ENCODE measurements at regions not wholly inside any gene's neighbourhood (a gene's known extent, or its start where the extent isn't known, plus 50 kb on each side); places are given as distances from the start of the nearest gene placed in this dataset.
"Not testable (repeated sequence)": the region's sequence is repeated elsewhere in the genome, so short reads cannot be mapped to it uniquely, and the experiment has no call there.

- Histone ChIP-seq H3K9ac (ENCODE audit: low read depth, low read length) (no peak overlapping the region), H3K36me3 (ENCODE audit: control insufficient read depth, insufficient read depth, low read length) (no peaks in the 10 kb centered on the region), H3K9me3 (ENCODE audit: control insufficient read depth, insufficient read depth, low read length) (no peaks in the 10 kb centered on the region), H3K4me1 (ENCODE audit: control insufficient read depth, insufficient read depth, low read length) (no peaks in the 10 kb centered on the region), H3K27me3 (ENCODE audit: control insufficient read depth, insufficient read depth, low read length) (no peaks in the 10 kb centered on the region), H3K4me3 (ENCODE audit: low read depth, low read length) (no peak overlapping the region)
These were observed 1022.7 kb upstream of the CITED2 start for GRCh38 chr6:140397106-140397505.

DNA sequence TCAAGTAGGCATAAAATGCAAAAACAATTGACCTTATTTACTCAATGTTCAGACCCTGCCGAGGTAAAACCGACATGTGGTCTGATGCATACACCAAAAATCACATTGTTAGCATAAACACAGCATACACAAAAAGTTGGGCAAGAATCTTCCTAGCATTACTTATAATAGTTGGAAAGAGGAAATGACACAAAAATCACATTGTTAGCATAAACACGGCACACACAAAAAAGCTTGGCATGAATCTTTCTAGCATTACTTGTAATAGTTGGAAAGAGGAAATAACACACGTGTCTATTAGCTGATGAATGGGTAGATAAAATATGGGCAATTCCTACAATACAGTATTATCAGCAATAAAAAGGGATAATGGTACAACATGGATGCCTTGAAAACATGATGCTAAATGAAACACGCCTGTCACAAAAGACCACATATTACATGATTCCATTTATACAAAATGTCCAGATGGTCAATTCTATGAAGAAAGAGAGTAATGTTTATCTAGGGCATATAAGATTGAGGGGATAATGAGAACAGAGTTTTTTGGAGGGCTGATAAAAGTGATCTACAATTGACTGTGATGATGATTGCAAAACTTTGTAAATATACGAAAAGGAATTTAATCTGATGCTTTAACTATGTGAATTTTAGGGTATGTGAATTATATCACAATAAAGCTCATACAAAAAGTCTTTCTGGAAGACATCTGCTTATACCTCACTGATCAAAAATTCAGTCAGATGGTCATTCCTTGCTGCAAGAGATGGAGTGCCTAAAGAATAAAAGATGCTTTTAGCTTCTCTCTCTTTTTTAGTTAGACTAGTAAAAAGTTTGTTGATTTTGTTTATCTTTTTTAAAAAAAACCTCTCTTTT is 1019.5 kb upstream of the CITED2 start:
- no peaks in the 10 kb centered on the region for H3K36me3 ChIP-seq (ENCODE audit: control insufficient read depth, insufficient read depth, low read length)
- H3K4me1 ChIP-seq (ENCODE audit: control insufficient read depth, insufficient read depth, low read length), result no peaks in the 10 kb centered on the region
- H3K27me3 ChIP-seq (ENCODE audit: control insufficient read depth, insufficient read depth, low read length), result no peaks in the 10 kb centered on the region
- H3K9me3 ChIP-seq (ENCODE audit: control insufficient read depth, insufficient read depth, low read length), result no peaks in the 10 kb centered on the region
- no peak overlapping the region for H3K9ac ChIP-seq (ENCODE audit: low read depth, low read length)
- H3K4me3 ChIP-seq (ENCODE audit: low read depth, low read length), result no peak overlapping the region

- no peaks in the 10 kb centered on the region for H3K27me3 ChIP-seq (ENCODE audit: control insufficient read depth, insufficient read depth, low read length)
- H3K4me1 ChIP-seq (ENCODE audit: control insufficient read depth, insufficient read depth, low read length), result no peaks in the 10 kb centered on the region
- H3K36me3 ChIP-seq (ENCODE audit: control insufficient read depth, insufficient read depth, low read length), result no peaks in the 10 kb centered on the region
- no peak overlapping the region for H3K9ac ChIP-seq (ENCODE audit: low read depth, low read length)
- no peak overlapping the region for H3K4me3 ChIP-seq (ENCODE audit: low read depth, low read length)
- H3K9me3 ChIP-seq (ENCODE audit: control insufficient read depth, insufficient read depth, low read length), result no peaks in the 10 kb centered on the region
These were observed 1014.4 kb upstream of the CITED2 start for GRCh38 chr6:140388815-140389214.

DNA sequence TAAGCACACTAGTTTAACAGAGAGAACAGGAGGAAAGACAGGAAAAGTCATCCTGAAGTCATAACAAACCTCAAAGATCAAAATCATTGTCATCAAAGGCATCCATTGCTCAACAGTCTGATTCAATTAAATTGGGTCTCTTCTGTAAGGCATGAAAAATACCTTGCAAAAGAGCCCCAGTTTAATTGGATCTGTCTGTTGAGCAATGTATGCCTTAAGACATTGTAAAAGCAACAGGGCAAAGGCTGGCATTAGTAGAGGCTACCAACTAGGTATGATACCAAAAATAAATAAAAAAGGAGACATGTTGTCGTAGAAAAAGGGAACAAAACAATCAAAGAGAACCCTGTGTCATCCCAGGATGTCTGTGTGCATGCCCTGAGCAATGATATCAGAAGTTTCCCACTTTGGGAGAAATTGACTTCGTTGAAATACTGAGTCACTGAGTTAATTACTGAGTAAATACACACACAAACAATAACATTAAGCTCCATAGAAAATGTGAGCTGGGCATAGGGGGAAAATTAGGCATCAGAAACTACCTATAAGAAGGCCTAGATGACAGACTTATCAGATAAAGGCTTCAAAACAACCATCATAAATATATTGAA is 1013.8 kb upstream of the CITED2 start:
- no peaks in the 10 kb centered on the region for H3K4me1 ChIP-seq (ENCODE audit: control insufficient read depth, insufficient read depth, low read length)
- H3K9me3 ChIP-seq (ENCODE audit: control insufficient read depth, insufficient read depth, low read length), result no peaks in the 10 kb centered on the region
- H3K4me3 ChIP-seq (ENCODE audit: low read depth, low read length), result no peak overlapping the region
- no peaks in the 10 kb centered on the region for H3K36me3 ChIP-seq (ENCODE audit: control insufficient read depth, insufficient read depth, low read length)
- no peaks in the 10 kb centered on the region for H3K27me3 ChIP-seq (ENCODE audit: control insufficient read depth, insufficient read depth, low read length)
- H3K9ac ChIP-seq (ENCODE audit: low read depth, low read length), result no peak overlapping the region

DNA sequence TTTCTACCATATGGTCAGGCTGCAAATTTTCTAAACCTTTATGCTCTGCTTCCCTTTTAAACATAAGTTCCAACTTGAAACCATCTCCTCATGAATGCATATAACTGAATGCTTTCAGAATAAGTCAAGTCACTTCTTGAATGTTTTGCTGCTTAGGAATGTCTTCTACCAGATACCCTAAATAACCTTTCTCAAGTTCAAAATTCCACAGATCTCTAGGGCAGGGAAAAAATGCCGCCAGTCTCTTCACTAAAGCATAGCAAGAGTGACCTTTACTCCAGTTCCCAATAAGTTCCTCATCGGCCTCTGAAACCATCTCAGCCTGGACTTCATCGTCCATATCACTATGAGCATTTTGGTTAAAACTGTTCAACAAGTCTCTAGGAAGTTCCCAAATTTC is 1011.2 kb upstream of the CITED2 start:
- no peak overlapping the region for H3K9ac ChIP-seq (ENCODE audit: low read depth, low read length)
- H3K4me1 ChIP-seq (ENCODE audit: control insufficient read depth, insufficient read depth, low read length), result no peaks in the 10 kb centered on the region
- H3K36me3 ChIP-seq (ENCODE audit: control insufficient read depth, insufficient read depth, low read length), result no peaks in the 10 kb centered on the region
- H3K4me3 ChIP-seq (ENCODE audit: low read depth, low read length), result no peak overlapping the region
- H3K27me3 ChIP-seq (ENCODE audit: control insufficient read depth, insufficient read depth, low read length), result no peaks in the 10 kb centered on the region
- H3K9me3 ChIP-seq (ENCODE audit: control insufficient read depth, insufficient read depth, low read length), result no peaks in the 10 kb centered on the region

DNA sequence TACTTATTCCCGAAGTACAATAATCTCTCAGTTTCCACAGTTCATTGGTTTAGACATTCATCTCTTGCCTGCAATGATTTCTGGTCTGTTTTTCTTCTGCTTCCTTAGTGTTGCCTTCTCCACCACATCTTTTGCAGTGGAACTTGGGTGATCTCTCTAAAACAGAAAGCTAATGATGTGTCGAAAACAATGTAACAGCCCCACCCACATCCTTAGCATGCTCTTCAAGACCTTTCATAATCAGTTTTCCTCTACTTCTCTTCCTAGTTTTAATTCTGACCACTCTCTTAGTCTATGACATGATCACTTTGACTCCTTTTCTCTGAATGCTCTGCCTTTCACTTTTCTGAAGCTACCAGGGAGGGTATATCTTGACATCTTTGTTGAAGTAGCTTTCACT is 1007.9 kb upstream of the CITED2 start:
- H3K9me3 ChIP-seq (ENCODE audit: control insufficient read depth, insufficient read depth, low read length), result no peaks in the 10 kb centered on the region
- H3K36me3 ChIP-seq (ENCODE audit: control insufficient read depth, insufficient read depth, low read length), result no peaks in the 10 kb centered on the region
- H3K4me1 ChIP-seq (ENCODE audit: control insufficient read depth, insufficient read depth, low read length), result no peaks in the 10 kb centered on the region
- no peak overlapping the region for H3K4me3 ChIP-seq (ENCODE audit: low read depth, low read length)
- H3K27me3 ChIP-seq (ENCODE audit: control insufficient read depth, insufficient read depth, low read length), result no peaks in the 10 kb centered on the region
- H3K9ac ChIP-seq (ENCODE audit: low read depth, low read length), result no peak overlapping the region

- no peak overlapping the region for H3K9ac ChIP-seq (ENCODE audit: low read depth, low read length)
- H3K9me3 ChIP-seq (ENCODE audit: control insufficient read depth, insufficient read depth, low read length), result no peaks in the 10 kb centered on the region
- no peaks in the 10 kb centered on the region for H3K4me1 ChIP-seq (ENCODE audit: control insufficient read depth, insufficient read depth, low read length)
- H3K4me3 ChIP-seq (ENCODE audit: low read depth, low read length), result no peak overlapping the region
- H3K36me3 ChIP-seq (ENCODE audit: control insufficient read depth, insufficient read depth, low read length), result no peaks in the 10 kb centered on the region
- H3K27me3 ChIP-seq (ENCODE audit: control insufficient read depth, insufficient read depth, low read length), result no peaks in the 10 kb centered on the region
These were observed 1006.2 kb upstream of the CITED2 start for GRCh38 chr6:140380427-140381218.

GRCh38 chr6:140379919-140380318 is 1005.5 kb upstream of the CITED2 start:
- Histone ChIP-seq H3K4me1 (ENCODE audit: control insufficient read depth, insufficient read depth, low read length) (no peaks in the 10 kb centered on the region), H3K9ac (ENCODE audit: low read depth, low read length) (no peak overlapping the region), H3K4me3 (ENCODE audit: low read depth, low read length) (no peak overlapping the region), H3K27me3 (ENCODE audit: control insufficient read depth, insufficient read depth, low read length) (no peaks in the 10 kb centered on the region), H3K36me3 (ENCODE audit: control insufficient read depth, insufficient read depth, low read length) (no peaks in the 10 kb centered on the region), H3K9me3 (ENCODE audit: control insufficient read depth, insufficient read depth, low read length) (no peaks in the 10 kb centered on the region)

DNA sequence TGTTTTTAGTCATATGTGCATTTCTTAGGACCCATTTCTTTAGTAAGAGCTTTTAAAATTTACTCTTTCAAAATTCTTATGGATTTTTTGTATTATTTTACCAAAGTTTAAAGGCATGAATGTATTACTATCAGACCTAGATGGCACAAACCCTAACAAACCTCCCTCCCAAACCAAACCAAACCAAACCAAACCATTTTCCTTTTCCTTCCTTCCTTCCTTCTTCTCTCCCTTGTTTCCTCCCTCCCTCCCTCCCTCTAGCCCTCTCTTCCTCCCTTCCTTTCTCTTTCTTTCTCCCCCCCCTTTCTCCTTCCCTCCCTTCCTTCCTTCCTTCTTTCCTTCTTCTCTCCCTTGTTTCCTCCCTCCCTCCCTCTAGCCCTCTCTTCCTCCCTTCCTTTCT is 1001.8 kb upstream of the CITED2 start:
- Histone ChIP-seq H3K9ac (ENCODE audit: low read depth, low read length) (no peak overlapping the region), H3K9me3 (ENCODE audit: control insufficient read depth, insufficient read depth, low read length) (no peaks in the 10 kb centered on the region), H3K36me3 (ENCODE audit: control insufficient read depth, insufficient read depth, low read length) (no peaks in the 10 kb centered on the region), H3K27me3 (ENCODE audit: control insufficient read depth, insufficient read depth, low read length) (no peaks in the 10 kb centered on the region), H3K4me3 (ENCODE audit: low read depth, low read length) (no peak overlapping the region), H3K4me1 (ENCODE audit: control insufficient read depth, insufficient read depth, low read length) (no peaks in the 10 kb centered on the region)

- H3K27me3 ChIP-seq (ENCODE audit: control insufficient read depth, insufficient read depth, low read length); H3K9me3 ChIP-seq (ENCODE audit: control insufficient read depth, insufficient read depth, low read length); H3K4me3 ChIP-seq (ENCODE audit: low read depth, low read length); H3K36me3 ChIP-seq (ENCODE audit: control insufficient read depth, insufficient read depth, low read length); H3K4me1 ChIP-seq (ENCODE audit: control insufficient read depth, insufficient read depth, low read length); H3K9ac ChIP-seq (ENCODE audit: low read depth, low read length): not testable (repeated sequence)
These were observed 999.3 kb upstream of the CITED2 start for GRCh38 chr6:140373728-140374127.

DNA sequence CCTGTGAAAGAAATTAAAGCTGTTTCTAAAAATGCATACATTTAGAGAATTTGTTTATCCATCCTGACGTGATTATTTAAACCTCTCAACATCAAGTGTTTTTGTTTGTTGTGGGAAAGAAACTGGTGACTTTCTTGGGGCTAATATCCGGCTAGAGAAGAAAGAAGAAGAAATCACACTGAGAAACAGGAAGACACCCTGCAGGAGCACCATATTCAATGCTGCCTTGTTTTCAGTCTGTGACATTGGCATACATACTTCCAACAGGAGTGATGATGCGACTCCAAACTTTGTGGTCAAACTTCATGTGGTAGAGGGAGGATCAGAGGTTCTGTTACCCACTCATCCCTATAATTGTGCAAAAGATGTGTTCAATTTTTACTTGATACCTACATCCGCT is 997.6 kb upstream of the CITED2 start:
- H3K4me3 ChIP-seq (ENCODE audit: low read depth, low read length), result no peak overlapping the region
- H3K4me1 ChIP-seq (ENCODE audit: control insufficient read depth, insufficient read depth, low read length), result no peaks in the 10 kb centered on the region
- no peak overlapping the region for H3K9ac ChIP-seq (ENCODE audit: low read depth, low read length)
- H3K27me3 ChIP-seq (ENCODE audit: control insufficient read depth, insufficient read depth, low read length), result no peaks in the 10 kb centered on the region
- H3K9me3 ChIP-seq (ENCODE audit: control insufficient read depth, insufficient read depth, low read length), result no peaks in the 10 kb centered on the region
- no peaks in the 10 kb centered on the region for H3K36me3 ChIP-seq (ENCODE audit: control insufficient read depth, insufficient read depth, low read length)
